ENCODE measurements at regions not wholly inside any gene's neighbourhood (a gene's known extent, or its start where the extent isn't known, plus 50 kb on each side); places are given as distances from the start of the nearest gene placed in this dataset.
"Not testable (repeated sequence)": the region's sequence is repeated elsewhere in the genome, so short reads cannot be mapped to it uniquely, and the experiment has no call there.

DNA sequence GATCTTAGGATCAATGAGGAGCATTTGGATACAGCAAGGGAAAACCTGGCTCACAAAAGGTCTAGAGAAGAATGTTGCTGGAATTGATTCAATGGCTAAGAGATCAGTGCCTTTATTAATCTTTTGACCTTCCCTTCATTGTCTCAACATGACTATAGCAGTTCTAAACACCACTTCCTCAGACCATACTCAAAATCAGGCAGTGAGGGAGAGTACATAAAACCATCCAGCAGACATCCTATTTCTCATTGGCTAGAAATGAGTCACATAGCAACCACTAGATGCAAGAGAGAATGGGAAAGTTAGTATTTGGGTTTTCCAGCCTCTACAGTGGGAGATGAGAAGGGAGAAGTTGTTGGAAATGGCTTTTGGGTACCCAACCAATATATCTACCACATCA lies 151.4 kb upstream of the NUDT4 start:
- TF ChIP-seq, protein P1, sequence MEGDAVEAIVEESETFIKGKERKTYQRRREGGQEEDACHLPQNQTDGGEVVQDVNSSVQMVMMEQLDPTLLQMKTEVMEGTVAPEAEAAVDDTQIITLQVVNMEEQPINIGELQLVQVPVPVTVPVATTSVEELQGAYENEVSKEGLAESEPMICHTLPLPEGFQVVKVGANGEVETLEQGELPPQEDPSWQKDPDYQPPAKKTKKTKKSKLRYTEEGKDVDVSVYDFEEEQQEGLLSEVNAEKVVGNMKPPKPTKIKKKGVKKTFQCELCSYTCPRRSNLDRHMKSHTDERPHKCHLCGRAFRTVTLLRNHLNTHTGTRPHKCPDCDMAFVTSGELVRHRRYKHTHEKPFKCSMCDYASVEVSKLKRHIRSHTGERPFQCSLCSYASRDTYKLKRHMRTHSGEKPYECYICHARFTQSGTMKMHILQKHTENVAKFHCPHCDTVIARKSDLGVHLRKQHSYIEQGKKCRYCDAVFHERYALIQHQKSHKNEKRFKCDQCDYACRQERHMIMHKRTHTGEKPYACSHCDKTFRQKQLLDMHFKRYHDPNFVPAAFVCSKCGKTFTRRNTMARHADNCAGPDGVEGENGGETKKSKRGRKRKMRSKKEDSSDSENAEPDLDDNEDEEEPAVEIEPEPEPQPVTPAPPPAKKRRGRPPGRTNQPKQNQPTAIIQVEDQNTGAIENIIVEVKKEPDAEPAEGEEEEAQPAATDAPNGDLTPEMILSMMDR (conservative IDR thresholded peaks at IDR 0.05; ENCODE audit: low read length), result no peak
- H3K4me3 ChIP-seq (ENCODE audit: low read length), result no peak overlapping the region
- no peak for DNase-seq (ENCODE audit: low read depth)

DNA sequence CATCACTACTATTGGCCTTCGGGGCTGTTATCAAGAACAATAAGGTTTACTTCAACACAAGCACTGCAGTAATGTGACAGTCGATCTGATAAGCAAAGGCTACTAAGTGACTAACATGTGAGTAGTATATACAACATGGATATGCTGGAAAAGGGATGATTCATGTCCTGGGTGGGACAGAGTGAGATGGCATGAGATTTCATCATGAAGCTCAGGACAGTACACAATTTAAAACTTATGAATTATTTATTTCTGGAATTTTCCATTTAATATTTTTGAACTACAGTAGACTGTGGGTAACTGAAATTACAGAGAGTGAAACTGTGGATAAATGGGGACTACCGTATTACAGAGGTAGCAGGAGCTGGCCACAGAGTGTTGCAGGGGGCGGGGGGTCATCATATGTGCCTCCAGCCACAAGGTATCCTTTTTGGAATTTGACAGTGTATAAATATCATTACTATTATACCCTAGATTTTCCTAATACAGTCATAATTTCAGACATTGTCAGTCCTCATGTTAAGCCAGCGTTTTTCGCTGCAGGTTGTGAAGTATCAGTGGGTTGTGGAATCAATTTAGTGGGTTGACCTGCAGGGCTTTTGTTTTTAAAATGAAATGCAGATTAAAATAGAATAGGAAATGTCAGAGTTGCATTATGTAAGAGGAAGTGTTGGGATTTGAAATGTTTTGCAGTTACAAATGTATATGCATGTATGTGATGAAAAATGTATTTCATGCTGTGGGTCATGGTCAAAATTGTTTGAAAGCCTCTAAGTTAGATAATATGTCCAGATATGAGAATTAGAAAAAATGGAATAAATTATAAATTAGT lies 148.0 kb upstream of the NUDT4 start:
- peak; percentile 79 for DNase-seq (ENCODE audit: low read depth)
- H3K4me3 ChIP-seq (ENCODE audit: low read length), result no peak overlapping the region
- TF ChIP-seq, protein P1 (conservative IDR thresholded peaks at IDR 0.05; ENCODE audit: low read length), result no peak

GRCh38 chr12:93230326-93230720 lies 147.4 kb upstream of the NUDT4 start:
- TF ChIP-seq, protein P1 (conservative IDR thresholded peaks at IDR 0.05; ENCODE audit: low read length), result no peak
- H3K4me3 ChIP-seq (ENCODE audit: low read length), result no peak overlapping the region
- no peak for DNase-seq (ENCODE audit: low read depth)

GRCh38 chr12:93231938-93232337 lies 145.8 kb upstream of the NUDT4 start:
- TF ChIP-seq, protein P1 (conservative IDR thresholded peaks at IDR 0.05; ENCODE audit: low read length), result no peak
- H3K4me3 ChIP-seq (ENCODE audit: low read length), result no peak overlapping the region
- no peak for DNase-seq (ENCODE audit: low read depth)

DNA sequence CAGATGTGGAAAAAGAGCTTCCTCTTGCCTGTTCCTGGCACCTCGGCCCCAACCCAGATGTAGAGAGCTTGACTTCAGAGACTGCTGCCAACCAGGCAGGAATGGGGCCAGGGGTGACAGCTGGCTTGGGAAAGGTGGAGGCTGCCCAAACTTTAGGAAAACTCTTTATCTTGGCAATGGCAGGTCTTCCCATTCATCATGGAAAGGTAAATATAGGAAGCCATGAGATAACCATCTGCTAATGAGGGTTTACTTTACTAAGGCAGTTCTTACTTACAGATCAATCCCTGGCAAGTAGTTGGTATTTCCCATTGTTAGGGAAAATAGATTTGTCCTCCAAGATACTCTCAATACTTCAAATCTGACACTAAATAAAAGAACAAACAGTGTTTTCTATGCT lies 143.1 kb upstream of the NUDT4 start:
- peak; percentile 5 for DNase-seq (ENCODE audit: low read depth)
- no peak overlapping the region for H3K4me3 ChIP-seq (ENCODE audit: low read length)
- TF ChIP-seq, protein P1 (conservative IDR thresholded peaks at IDR 0.05; ENCODE audit: low read length), result no peak

- DNase-seq (ENCODE audit: low read depth), result no peak
- no peak overlapping the region for H3K4me3 ChIP-seq (ENCODE audit: low read length)
- TF ChIP-seq, protein P1 (conservative IDR thresholded peaks at IDR 0.05; ENCODE audit: low read length), result no peak
These were observed 141.8 kb upstream of the NUDT4 start for GRCh38 chr12:93235881-93236280.

GRCh38 chr12:93237235-93237915 lies 140.3 kb upstream of the NUDT4 start:
- no peak overlapping the region for H3K4me3 ChIP-seq (ENCODE audit: low read length)
- TF ChIP-seq, protein P1 (conservative IDR thresholded peaks at IDR 0.05; ENCODE audit: low read length), result no peak
- DNase-seq (ENCODE audit: low read depth), result peak; percentile 59

DNA sequence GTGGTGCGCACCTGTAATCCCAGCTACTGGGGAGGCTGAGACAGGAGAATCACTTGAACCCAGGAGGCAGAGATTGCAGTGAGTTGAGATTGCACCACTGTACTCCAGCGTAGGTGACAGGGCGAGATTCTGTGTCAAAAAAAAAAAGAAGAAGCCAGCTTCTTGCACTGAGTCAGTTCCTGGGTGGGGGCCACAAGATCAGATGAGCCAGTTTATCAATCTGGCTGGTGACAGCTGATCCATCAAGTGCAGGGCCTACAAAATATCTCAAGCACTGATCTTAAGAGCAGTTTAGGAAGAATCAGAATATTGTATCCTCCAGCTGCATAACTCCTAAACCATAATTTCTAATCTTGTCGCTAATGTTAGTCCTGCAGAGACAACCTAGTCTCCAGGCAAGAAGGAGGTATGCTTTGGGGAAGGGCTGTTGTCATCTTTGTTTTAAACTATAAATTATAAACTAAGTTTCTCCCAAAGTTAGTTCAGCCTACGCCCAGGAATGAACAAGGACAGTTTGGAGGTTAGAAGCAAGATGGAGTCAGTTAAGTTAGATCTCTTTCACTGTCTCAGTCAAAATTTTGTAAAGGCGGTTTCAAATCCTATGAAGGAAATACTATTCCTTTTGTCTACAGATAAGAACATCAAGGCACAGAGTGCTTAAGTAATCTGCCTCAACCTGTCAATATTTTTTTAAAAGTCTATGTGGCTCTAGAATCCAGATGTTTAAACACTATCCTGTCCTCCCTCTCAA lies 139.0 kb upstream of the NUDT4 start:
- DNase-seq (ENCODE audit: low read depth); H3K4me3 ChIP-seq (ENCODE audit: low read length): not testable (repeated sequence)

DNA sequence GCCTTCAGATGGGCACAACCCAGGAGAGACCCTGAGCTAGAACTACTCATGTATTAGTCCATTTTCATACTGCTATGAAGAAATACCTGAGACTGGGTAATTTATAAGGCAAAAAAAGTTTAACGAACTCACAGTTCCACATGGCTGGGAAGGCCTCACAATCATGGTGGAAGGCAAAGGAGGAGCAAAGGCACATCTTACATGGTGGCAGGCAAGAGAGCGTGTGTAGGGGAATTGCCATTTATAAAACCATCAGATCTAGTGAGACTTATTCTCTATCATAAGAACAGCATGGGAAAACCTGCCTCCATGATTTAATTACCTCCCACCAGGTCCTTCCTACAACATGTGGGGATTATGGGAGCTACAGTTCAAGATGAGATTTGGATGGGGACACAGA lies 137.9 kb upstream of the NUDT4 start:
- DNase-seq (ENCODE audit: low read depth); H3K4me3 ChIP-seq (ENCODE audit: low read length): not testable (repeated sequence)

Measured in AG10803 (cell line).